Left cardiac atrium (tissue), 4 donors: ENCODE measurements at regions not wholly inside any gene's neighbourhood (a gene's known extent, or its start where the extent isn't known, plus 50 kb on each side); places are given as distances from the start of the nearest gene placed in this dataset.

ENCODE experiments used
- ATAC-seq, 2 donors: fragments of 200-7000 bp; cut with Tn5 transposase; one replicate each; pipeline ENCODE4 v1.9.1; 2020; ENCODE audit warnings: mild to moderate bottlenecking in 2 of 2, moderate library complexity in 2 of 2
- DNase-seq: peaks from one replicate; pipeline ENCODE4 v3.0.0-alpha.2; 2020
- intact Hi-C, 2 donors: fragments of 100-400 bp; cut with DNase I; formaldehyde crosslinking; loops; one replicate each; pipeline versions ENCODE4 v1.14.1 to v1.15.1; 2022 to 2023
- donor health status: DM: no; HTN: yes; CAD: no.
- donor health status: DM: no; HTN: yes; CAD: no; lungs with severe emphysema.
- donor health status: DM: yes; HTN: yes; CAD: no.
- donor health status: Dilated cardiomyopathy.

DNA sequence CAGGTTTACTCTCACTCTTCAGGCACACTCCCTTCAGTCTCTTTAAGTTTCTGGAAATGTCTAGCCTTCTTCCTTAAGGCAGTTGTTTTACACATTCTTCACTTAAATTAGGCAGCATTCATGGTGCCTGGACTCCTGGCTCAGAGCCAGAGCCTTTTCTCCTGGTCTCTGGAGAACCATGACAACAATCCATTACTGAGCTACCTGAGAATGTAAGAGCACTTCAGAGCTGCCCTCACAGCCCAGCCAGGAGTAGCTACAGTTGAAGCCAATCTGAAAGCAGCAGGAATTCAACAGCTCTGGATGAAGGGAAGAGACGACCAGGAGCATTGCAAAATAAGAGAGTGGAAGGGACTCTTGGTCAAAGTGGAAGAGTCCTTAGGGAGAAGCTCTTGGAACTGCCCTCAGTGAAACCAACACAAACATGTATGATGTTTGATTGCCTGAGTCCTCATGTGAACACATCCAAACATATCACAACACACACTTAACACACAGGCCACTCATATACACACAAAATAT, 416.8 kb upstream of the SPTLC3 start:
- ATAC-seq (no peak), DNase-seq (no peak)
- intact Hi-C loops: no loop called here

DNA sequence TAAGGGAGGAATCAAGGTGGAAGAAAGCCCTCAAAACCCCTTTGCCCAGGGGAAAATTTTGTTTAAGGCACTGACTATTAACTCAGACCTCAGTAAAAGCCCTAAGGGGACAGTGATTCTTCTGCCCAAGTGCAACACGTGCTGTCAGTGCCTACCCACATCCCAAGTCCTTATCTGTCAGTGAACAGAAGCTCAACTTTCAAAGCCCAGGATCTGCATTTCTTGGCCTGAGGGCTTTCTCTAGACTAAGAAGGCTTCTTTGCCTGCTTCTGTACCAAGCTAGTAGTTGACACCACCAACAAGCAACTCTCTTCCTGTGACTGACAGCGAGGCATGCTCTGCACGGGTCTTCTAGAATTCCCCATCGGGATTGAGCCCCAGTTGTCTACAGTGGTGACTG, 416.0 kb upstream of the SPTLC3 start:
- DNase-seq (no peak), ATAC-seq (no peak)
- intact Hi-C loops: no loop called here

DNA sequence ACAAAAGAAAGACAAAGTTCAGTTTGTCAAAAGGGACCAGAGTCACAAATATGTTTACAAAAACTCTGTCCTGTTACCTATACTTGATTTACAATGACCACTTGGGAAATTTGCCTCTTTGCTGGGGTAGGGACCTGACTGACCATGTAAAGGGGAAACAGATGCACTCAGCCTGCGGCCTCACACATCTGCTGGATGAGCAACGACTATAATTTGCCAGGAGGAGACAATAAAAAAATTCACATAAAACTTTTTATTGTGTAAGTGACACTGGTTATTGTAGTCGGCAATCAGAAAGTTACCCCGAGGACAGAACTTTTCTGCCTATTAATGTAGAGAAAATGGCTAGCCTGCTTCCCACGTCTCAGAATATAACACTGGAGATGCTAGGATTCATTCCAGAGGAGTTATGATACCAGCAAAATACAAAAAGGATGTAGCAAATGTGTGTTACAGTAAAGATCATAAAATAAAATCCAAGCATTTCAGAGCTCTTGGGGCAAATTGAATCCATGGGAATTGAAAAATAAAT, 415.4 kb upstream of the SPTLC3 start:
- ATAC-seq: no peak
- no peak for DNase-seq
- intact Hi-C loops: no loop called here

DNA sequence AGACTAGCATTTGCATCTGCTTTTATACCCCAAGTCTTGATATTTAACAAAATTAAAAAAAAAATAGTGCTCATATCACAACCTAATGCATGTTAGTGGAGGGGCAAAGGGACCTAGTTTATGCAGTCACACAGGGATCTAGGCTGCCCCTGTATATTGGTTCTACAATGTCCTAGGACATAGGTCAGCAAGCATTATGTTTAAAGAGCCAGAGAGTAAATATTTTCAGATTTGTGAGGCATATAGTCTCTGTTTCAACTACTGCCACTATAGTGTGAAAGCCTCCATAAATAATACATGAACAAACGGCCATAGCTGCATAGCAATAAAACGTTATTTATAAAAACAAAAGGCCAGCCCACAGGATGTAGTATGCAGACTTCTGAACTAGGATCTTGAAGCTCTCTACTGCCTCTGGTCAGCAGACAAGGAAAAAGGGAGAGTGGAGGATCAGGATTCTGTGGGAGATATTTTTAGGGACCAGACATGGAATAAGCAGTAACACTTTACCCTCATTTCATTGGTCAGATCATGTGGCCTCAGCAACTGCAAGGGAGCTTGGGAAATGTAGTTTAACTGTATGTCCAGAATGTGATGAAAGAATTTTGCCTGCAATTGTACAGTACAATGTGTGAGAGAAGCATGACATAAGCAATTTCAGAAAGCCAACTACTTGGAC, 414.2 kb upstream of the SPTLC3 start:
- DNase-seq (no peak), ATAC-seq (peak; percentile 22 to 27)
- intact Hi-C loops: no loop called here

DNA sequence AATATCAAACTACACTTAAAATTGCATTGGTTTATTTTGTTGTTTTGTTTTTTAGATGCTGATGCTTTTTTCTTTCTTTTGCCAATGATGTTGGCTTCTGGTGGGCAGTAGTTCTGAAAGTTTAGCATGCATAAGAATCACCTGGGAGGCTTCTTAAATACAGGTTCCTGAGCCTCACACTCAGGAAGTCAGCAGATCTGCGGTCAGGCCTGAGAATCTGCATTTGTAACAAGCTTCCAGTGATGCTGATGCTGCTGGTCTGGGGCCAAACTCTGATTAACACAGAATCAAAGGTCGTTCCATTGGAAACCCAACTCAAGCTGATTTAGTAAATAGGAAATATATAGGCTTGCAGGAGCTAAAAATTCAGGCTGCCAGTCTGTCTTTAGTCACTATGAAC, 412.9 kb upstream of the SPTLC3 start:
- DNase-seq (no peak), ATAC-seq (no peak)
- intact Hi-C loops: no loop called here

DNA sequence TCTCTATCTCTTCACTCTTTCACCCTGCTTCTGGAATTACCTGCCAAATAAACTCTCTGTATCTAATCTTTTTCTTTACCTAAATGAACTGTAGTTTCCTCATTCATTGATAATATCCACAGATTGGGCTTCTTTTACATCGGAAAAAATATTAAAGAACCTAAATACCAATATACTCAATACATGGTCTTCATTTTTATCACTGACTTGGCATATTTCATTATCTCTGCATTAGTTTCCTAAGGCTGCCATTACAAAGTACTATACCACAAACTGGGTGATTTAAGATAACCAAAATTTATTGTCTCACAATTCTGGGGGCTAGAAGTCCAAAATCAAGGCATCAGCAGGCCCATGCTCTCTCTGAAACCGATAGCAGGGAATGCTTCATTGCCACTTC, 411.9 kb upstream of the SPTLC3 start:
- ATAC-seq: no peak
- intact Hi-C loops: no loop called here

DNA sequence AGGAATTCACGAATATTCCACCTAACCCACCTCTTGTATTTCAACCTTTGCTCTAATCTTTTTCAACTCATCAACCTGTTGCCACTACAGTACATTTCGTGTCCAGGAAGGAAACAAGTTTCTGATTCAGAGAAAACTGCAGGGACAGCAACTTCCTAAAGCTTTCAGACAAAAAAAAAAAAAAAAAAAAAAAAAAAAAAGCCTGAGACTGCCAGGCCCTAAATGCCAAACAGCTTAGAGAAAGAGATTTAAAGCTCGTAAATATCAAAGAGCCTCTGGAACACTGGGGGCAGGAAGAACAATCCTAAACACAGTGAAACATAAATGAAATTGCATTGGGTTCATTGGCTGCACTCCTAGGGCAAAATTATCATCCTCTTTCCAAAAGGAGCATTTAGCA, 411.2 kb upstream of the SPTLC3 start:
- DNase-seq (no peak), ATAC-seq (no peak)
- intact Hi-C loops: no loop called here

More for the DNA sequence above, 411.9 kb upstream of the SPTLC3 start:
- DNase-seq: no peak

DNA sequence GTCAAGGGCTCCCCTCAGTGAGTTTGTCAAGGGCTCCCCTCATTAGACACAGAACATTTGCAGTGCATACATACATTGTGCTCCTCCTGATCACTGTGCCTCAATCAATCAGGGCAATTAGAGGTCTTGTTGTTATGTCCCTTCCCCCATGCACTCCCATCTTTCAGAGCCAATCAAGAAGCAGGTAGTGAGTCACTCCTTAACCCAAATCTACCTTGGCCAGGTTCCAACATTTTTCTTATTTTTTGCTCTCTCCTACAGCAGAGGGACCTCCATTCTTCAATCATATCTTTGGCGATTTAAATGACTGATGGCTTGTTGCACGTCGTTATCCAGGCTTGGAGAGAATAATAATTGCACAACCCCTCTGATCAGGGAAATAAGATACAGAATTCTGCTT, 409.9 kb upstream of the SPTLC3 start:
- DNase-seq: no peak
- no peak for ATAC-seq
- intact Hi-C loops: no loop called here

DNA sequence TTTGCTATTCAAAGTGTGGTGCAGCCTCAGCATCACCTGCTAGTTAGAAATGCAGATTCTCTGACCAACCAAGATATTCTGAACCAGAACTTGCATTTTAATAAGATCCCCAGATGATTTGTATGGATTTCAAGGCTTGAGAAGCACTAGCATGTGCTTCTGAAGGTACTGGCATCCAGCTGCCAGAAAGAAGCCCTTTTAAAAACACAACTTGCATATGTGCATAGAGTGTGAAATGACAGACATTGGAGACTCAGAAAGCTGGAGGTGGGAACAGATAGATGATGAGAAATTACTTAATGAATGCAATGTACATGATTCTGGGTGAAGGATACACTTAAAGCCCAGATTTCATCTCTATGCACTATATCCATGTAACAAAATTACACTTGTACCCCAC, 409.3 kb upstream of the SPTLC3 start:
- intact Hi-C loops: no loop called here
- no peak for ATAC-seq
- DNase-seq: no peak

DNA sequence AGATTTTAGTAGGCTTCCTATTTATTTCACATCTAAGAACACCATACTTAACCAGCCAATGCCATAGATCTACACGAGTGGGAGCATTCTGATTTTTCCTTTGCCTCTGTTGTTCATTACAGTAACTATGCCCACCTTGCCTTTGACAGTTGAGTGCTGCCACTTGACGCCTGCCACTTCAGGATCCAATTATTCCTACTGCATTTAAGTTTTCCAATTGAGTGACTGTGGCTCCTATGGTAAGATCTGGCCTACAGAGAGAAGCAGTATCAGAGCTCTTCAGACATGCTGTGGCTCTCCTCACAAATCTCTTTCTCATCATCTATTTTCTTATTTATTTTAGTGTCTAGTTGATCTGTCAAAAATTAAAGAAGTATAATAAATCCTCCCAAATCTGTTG, 403.0 kb upstream of the SPTLC3 start:
- DNase-seq (no peak), ATAC-seq (no peak)
- intact Hi-C loops: no loop called here

DNA sequence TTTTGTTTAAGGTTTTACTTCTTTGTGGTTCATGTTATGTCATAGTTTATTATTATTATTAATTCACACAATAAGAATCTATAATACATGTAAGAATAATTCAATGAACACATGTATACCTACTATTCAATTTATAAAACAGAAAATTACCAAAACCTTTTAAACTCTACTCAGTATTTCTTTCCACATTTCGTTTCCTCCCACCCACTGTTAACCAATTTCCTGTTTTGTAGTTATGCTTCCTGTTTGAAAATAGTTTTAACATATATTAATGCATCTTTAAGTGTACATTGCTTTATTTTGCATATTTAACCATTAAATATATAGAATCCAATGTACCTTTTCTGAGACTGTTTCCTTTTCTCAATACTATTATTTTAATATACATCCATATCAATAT, 397.9 kb upstream of the SPTLC3 start:
- intact Hi-C loops: no loop called here
- no peak for ATAC-seq
- DNase-seq: no peak

DNA sequence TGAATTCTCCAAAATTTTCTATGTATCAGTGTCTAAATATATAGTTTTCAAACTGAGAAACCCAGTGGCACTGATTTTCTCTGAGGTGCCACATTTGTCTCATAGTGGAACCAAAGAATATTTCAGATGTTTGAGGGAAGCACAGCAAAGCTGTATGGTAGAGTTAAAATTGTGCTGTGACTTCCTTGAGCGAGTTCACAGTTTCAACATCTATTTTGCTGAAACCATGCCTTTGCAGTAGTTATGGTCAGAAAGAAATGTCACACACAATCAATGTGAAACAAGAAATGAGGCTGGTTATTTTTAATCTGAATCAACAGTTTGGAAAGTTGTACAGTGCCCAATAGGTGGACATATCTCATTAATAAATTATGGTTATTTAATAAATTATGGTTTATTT, 394.0 kb upstream of the SPTLC3 start:
- ATAC-seq (no peak), DNase-seq (no peak)
- intact Hi-C loops: no loop called here

DNA sequence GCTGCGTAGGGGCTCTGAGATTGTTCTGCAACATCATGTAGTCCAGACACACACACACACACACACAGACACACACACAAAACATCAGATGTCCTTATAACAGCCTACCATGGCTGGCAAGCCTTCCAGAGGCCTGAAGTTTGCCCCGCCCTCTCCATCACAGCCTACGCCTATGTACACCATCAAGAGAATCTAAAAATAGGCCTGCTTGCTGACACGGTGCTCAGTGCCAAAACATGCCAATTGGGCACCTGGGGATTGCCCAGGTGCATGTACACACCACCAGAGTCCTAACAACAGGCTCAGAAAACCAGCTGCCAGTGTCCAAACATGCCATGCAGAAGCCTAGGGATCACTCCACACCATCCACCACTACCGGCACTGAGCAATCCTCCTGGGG, 391.7 kb upstream of the SPTLC3 start:
- intact Hi-C loops: no loop called here
- ATAC-seq (no peak), DNase-seq (no peak)

DNA sequence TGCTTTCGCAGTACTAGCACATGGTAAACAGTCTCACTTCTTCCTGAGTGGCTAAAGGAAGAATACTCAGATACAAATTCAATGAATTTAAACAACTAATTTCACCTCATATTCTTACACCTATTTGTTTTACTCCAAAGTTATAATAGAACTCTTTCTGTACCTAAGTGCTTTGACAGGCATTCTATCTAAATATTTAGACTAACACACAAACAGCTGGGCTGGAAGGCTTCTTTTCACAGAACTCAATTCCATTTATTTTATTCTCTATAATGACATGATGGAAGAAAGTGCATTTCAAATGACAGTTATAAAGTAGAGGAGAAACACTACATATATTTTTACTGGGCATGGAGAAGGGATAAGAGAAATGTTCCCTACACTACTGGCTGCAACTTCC, 384.9 kb upstream of the SPTLC3 start:
- ATAC-seq (no peak), DNase-seq (no peak)
- intact Hi-C loops: no loop called here

DNA sequence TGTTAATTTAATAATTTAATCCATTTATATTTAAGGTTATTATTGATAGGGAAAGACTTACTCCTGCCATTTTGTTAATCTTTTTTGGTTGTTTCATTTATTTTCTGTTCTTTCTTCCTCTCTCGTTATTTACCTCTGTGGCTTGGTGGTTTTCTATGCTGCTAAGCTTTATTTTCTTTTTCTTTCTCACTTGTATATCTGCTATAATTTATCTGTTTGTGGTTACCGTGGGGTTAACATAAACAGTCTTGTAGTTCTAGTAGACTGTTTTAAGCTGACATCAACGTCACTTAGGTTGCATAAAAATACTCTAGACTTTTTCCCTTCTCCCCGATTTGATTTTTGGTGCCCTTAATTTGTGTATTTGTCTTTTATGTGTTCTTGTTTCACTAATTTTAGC, 381.3 kb upstream of the SPTLC3 start:
- ATAC-seq (no peak), DNase-seq (no peak)
- intact Hi-C loops: no loop called here

DNA sequence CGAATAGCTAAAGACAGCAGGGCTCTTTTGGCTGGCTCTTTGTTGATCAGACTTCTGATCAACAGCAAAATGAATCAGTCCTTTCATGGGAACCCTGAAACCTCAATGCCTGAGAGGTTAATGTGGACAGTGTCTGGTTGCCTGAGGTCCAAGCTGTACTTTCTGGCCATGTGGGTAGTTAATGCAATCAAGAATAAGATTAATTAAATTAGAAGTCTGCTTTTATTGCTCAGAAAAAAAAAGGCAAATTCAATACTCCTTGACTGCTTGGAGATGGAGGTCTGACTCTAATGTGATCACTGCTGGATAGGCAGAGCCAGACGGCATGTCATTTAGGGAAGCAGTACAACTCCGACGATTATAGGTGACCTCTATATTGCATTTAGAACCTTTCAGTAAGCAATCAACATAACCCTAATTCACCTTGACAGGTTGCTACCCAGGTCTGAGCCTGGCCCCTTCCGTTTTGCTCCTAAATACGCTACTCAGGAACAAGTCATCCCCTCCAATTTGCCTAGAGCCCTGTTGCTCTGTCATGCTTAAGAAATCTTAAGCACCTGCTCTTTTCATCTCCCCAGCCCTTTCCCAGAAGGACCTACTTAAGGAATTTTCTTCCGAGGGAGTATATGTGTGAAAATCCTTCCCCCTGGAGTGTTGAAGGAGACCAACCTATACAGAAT, 370.0 kb upstream of the SPTLC3 start:
- DNase-seq (no peak), ATAC-seq (no peak)
- intact Hi-C loops: no loop called here

DNA sequence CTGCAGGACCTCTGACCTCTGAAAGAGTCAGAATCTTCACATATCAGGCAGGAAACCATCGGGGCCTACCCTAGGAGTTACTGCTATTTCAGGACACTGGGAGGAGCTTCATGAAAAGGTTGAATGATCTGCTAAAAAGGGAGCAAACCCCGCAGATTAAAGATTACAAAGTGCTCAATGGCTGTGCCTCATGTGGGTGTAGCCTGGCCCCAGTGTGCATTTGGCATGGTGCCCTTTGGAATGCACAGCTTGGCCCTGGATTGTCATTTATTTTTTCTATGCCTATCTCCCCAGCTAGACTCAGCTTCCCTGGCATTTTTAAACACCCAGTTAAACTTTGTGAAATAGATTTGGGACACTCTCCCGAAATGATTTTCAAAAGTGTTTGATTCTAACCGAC, 368.5 kb upstream of the SPTLC3 start:
- peak in 1 of 2 donors; percentile 30 for ATAC-seq
- DNase-seq: peak; percentile 31
- intact Hi-C loops: no loop called here

DNA sequence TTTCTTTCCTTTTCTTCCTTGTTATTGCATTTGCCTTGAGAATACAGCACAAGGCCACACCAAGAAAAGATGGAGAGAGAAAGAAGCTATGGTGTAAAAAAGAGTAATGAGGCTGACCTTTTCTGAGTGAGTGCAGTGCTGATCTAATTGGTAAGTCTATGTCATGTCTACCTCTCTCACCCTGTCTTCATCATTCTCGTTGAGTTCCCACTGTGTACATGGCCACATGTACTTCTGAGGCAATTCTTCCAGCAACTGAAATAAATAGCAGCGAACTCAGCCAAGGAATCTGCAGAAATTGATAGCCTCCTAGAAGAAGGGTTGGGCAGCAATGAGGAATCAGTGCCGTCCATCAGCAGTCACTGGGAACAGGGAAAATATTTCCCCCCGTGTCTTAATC, 367.2 kb upstream of the SPTLC3 start:
- DNase-seq (no peak), ATAC-seq (no peak)
- intact Hi-C loops: no loop called here

DNA sequence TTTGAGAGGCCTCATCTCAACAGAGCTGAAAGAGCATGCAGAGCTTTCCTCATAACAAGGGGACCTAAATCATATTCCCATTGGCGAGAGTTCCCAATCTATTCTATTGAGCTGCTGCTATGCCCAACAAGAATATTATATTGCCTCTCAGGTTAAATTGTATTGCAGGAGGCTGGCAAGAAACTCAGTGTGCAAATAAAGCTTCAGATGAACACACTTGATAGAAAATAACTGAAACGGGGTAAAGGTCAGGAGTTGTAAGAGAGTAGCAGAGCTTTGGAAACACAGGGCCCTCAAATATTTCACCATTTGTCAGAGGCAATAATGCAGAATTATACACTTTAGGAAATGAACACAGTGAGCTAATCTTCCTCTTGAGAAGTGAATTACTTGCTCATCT, 364.3 kb upstream of the SPTLC3 start:
- ATAC-seq (peak in 1 of 2 donors; percentile 47), DNase-seq (no peak)
- intact Hi-C loops: no loop called here

DNA sequence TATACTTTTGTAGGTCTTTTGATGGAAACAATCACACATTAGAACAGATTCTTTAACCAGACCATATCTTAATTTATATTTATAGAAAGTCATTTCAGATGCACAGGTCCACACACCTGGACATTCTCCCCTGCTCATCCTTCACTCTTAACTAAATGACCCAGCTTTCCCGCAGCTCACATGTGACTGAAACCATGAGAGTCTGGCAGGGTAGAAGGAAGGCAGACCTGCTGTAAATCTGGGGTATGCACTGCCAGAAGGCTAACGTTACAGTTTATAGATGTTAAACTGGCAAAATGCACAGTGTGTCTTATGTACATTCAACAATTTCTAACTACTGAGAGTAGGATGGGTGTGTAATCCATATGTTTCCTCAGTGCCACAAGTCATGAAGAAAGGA, 359.5 kb upstream of the SPTLC3 start:
- ATAC-seq (no peak), DNase-seq (no peak)
- intact Hi-C loops: no loop called here

DNA sequence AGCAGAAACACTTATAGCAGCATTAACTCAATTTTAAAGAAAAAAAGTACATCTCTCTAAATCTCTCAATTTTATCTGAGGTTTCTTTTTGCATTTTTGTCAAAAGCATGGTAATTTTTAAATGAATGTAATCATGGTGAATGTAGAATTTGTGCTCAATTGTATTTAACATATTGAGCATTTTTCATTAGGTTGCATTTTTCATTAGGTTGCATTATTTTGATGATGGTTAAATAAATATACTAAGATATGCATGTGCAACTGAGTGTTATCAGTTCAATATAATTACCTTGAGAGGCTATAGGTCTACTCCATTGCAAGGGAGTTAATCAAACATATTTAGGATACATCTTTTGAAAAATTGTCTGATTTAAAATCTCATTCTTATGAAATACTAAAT, 355.1 kb upstream of the SPTLC3 start:
- intact Hi-C loops: no loop called here
- DNase-seq (no peak), ATAC-seq (no peak)
